H1 (cell line): ENCODE measurements at regions not wholly inside any gene's neighbourhood (a gene's known extent, or its start where the extent isn't known, plus 50 kb on each side); places are given as distances from the start of the nearest gene placed in this dataset.

ENCODE experiments used
- ASH2L ChIP-seq: fragments of 200-600, 300-600 bp; sonication (generic); IDR thresholded peaks from one replicate; pipeline ENCODE4 v1.7.1; 2017; ENCODE audit warnings: low read length
- CREB1 ChIP-seq: IDR thresholded peaks from 2 replicates; pipeline ENCODE4 v1.6.1; 2012; ENCODE audit warnings: inconsistent platforms
- CTCF ChIP-seq, 3 experiments: IDR thresholded peaks; 1 replicate in 2 of 3; 2 replicates in 1 of 3; pipeline versions ENCODE4 v1.5.1 to v1.6.1; 2011; ENCODE audit warnings: low read length in 3 of 3, mild to moderate bottlenecking in 3 of 3, inconsistent platforms in 2 of 3, low read depth in 1 of 3, moderate library complexity in 1 of 3; ENCODE audit not compliant: insufficient read depth in 1 of 3; ENCODE audit errors: control extremely low read depth in 1 of 3
- POLR2AphosphoS5 ChIP-seq: IDR thresholded peaks from 2 replicates; pipeline ENCODE4 v1.6.1; 2011; ENCODE audit warnings: low read depth, low read length
- TCF12 ChIP-seq: IDR thresholded peaks from 2 replicates; pipeline ENCODE4 v1.6.1; 2011; ENCODE audit warnings: low read depth, mild to moderate bottlenecking, low read length

- TF ChIP-seq ASH2L, result no peak
- TF ChIP-seq CTCF (IDR thresholded peaks at IDR 0.05; ENCODE audit: control extremely low read depth in 1 of 3, insufficient read depth in 1 of 3, low read depth in 1 of 3, low read length in 3 of 3), result no peak
- no peak for TF ChIP-seq CREB1
- TF ChIP-seq TCF12, result no peak
- TF ChIP-seq POLR2AphosphoS5, result no peak
These were observed 70.5 kb upstream of the CSF1 start for GRCh38 chr1:109840011-109840629.
